NCI-H2029 treated with DMSO at 0.1 percent for 48 hours (cell line): ENCODE measurements at regions not wholly inside any gene's neighbourhood (a gene's known extent, or its start where the extent isn't known, plus 50 kb on each side); places are given as distances from the start of the nearest gene placed in this dataset.
"Not testable (repeated sequence)": the region's sequence is repeated elsewhere in the genome, so short reads cannot be mapped to it uniquely, and the experiment has no call there.

Experiments
- DNase-seq: peaks from one replicate; lab custom pipeline; 2025; lab: John Stamatoyannopoulos, UW

DNA sequence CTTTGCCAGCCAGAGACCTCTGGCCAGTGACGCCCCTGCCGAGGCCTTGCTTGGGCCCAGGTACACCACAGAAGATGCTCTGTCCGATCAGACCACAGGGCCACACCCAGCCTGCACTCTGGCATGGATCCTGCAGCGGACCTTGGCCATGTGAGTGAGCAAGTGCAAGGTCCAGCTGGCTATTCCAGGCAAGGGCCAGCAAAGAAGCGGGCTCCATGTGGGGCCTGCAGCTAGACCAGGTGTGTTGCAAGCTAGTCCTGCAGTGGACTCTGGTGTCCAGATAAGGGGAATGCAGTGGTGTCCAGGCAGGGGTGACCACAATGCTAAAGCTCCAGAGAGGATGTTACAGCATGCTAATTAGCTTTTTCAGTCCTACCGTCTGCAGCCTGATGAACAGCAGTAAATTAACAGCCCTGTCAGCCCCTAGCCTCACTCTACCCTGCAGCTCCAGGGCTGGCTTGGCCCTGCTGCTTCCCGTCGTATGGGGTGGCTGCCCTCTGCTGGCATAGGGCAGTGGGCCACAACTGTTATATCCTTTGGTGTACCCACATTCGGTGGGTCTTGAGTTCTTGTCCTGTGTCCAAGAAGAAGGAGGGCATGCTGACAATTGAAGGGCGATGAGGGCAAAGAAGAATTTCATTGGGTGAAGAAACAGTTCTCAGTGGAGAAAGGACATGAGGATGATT is 284.5 kb upstream of the POU5F2 start:
- no peak for DNase-seq

DNA sequence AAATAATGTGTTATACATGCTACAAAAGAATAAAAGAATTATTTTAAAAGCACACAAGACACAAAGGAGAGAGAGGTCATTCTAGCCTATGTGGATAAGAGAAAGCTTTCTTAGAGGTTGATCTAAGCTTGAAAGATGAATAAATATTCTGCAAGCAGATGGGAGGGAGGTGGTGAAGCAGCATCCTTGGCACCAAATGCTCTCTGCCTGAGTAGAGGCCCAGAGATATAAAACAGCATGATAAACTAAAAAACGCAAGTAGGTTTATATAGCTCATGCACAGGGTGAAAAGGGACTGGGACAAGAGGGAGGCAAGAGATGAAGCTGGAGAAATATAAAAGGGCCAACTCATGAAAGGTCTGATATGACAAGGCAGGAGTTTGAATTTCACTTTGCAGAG is 283.2 kb upstream of the POU5F2 start:
- DNase-seq: no peak

DNA sequence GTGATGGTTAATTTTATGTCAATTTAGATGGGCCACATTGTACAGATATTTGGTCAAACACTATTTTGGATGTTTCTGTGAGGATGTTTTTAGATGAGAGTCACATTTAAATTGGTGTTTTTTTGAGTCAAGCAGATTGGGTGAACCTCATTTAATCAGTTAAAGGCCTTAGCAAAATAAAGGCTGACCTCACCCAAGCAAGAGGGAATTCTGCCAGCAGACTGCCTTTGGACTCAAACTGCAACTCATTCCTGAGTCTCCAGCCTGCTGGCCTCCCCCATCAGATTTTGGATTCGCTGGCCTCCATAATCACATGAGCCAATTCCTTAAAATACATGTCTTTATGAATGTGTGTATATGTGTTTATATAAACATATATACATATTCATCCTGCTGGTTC is 282.7 kb upstream of the POU5F2 start:
- DNase-seq: no peak

GRCh38 chr5:94021246-94021645 is 279.8 kb upstream of the POU5F2 start:
- peak; percentile 50 for DNase-seq

DNA sequence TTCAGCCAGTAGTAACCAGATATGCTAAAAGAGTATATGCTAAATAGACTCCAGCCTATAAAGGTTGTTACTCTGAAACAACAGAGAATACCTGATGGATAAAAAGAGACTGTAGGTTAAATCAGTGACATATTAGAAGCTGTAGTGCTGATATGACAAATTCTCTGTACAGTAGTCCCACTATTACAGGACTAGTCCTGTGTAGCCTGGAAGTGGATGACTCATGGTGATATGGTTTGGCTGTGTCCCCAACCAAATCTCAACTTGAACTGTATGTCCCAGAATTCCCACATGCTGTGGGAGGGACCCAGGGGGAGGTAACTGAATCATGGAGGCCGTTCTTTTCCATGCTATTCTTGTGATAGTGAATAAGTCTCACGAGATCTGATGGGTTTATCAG is 276.2 kb upstream of the POU5F2 start:
- no peak for DNase-seq

DNA sequence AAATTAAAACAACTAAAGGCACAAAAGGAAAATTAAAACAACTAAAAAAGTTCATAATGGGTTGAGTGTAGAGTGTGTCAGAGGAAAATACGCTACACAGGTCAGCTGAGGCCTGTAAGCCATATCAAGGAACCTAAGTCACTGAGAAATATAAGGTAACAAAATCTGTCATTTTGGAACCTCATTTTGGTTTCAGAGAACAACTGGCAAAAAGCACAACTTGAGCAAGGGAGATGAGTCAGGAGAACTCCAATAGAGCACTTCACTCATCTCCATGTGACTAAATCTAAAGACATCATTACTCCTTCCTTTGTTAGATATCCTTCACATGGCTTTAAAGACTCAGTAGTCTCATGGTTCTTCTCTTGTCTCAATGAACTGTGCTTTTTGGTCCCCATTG is 269.4 kb upstream of the POU5F2 start:
- no peak for DNase-seq

DNA sequence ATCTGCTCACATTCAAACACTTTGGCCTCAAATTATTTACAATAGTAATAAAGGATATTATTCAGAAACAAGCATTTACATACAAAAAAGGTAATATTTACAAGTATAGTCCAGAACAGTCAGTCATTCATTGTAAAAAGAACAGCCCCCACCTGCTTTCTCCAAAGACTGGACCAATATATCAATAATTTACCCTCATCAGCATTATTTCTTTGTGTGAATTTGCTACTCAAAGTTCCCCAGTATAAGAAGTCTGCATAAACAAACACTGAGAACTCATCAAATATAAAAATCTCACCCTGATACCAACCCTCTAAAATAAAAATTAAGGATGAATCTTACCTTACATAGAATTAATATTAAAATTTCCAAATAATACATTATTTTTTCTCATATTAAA is 267.8 kb upstream of the POU5F2 start:
- no peak for DNase-seq

DNA sequence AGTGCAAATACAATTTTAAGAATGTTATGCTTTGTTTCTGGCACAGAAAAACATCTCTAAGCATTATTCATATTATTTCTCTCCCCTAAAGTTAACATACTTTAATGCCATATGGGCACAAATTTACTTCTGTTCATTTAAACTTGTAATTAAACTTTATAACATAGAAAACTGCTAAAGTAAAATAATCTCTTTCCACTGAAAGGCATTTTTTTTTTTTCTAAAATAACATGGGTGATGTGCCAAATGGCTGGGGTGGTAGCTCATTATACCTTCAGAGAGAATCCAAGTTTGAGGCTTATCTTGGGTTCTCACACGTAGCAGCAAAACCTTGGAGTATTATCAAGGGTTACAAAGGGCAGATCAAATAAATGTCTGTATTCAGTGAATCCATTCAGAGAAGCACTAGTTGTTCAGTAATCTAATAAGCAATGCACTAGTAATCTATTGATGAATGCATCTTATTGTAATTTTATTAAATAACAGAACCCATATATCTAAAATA is 257.6 kb upstream of the POU5F2 start:
- DNase-seq: no peak

DNA sequence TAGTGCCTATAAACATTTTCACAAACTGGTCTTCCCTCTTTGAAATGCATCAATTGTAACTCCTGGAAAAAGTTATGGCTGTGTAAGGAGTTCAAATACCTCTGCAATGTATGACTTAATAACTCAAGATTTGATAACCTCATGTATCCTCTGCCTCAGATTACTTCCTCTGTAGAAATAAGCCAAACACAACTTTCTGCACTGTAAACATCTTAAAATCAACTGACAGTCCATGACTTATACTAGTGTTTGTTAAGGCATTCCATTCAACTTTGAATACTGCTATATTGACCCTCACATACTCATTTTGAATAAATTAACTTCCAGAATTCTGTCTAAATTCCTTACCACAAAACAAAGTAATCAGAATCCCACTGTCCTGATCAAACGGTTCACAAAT is 256.2 kb upstream of the POU5F2 start:
- no peak for DNase-seq

GRCh38 chr5:93995126-93995621 is 253.8 kb upstream of the POU5F2 start:
- DNase-seq: peak; percentile 71

DNA sequence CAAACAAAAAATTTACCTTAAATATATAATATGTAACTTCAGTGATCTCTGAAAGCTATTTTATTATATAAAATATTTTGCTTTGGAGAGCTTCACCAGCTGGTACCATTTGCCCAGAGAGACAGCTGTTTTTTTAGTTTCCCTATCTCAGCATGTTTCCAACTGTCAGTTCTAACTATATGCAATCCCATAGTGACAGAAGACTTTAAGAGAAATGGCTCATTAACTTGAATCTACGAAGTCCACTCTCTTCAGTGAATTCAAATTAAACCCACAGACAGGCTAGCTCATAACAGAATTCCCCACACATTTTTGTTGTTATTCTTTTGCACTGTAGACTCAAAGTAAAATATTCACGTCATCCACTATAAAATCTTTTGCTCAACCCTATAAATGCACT is 251.8 kb upstream of the POU5F2 start:
- DNase-seq: peak; percentile 17

DNA sequence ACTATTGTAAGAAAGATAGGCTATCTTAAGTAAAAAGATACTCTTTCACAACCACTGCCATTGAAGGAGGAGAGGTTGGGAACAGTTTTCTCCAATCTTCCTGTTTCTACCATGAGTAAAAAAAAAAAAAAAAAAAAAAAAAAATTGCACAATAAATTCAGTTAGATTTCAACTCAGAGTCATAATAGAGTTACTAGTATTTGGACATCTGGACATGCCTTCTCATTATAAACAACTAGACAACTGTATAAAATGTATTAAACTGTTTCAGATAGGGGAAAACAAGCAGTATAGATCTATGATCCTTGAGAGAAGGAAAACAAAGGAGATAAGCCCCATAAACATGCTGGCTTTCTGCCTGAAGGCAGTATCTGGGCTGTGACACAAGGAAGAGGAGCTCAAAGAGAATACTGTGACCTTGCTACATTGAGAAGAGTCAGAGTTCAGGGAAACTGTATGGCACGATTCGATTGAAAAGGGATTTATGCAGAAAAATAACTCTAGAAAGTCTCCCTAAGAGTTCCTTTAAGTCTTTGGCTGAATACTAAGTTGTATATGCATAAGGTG is 249.2 kb upstream of the POU5F2 start:
- DNase-seq: peak; percentile 62

- DNase-seq: not testable (repeated sequence)
These were observed 244.7 kb upstream of the POU5F2 start for GRCh38 chr5:93985940-93986570.

GRCh38 chr5:93978222-93978621 is 236.8 kb upstream of the POU5F2 start:
- DNase-seq: no peak

DNA sequence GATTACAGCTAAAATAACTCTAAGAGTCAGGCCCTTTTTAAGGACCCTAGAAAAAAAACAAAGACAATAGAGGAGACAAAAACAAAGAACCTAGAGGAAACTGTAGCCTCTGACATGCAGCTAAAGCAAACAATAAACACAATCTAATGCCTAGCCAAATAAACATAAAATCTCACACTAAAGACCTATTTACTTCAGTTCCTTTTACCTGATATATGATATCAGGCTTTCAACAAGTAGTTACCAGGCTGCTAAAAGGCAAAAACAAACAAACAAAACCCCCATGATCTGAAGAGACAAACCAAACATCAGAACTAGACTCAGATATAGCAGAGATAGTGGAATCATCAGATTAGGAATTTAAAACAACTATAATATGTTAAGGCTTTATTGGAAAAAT is 226.5 kb upstream of the POU5F2 start:
- DNase-seq: peak; percentile 83

GRCh38 chr5:93964421-93964820 is 223.0 kb upstream of the POU5F2 start:
- no peak for DNase-seq

DNA sequence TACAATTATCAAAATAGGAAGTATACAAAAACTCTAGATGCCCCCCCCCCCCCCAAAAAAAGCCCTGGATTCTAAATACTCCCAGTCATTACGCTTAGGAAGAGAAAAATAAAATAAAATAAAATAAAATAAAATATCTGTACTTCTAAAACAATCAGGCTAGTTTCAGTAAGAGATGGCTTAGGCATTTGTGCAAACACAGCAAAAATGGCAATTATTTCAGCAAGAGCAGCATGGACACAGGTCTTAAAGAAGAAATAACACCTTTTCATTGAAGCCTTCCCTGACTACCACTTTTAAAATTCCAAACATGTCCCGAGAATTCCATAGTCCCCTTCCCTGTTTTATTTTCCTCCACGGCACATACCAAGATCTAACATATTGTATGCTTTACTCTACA is 218.6 kb upstream of the POU5F2 start:
- no peak for DNase-seq

DNA sequence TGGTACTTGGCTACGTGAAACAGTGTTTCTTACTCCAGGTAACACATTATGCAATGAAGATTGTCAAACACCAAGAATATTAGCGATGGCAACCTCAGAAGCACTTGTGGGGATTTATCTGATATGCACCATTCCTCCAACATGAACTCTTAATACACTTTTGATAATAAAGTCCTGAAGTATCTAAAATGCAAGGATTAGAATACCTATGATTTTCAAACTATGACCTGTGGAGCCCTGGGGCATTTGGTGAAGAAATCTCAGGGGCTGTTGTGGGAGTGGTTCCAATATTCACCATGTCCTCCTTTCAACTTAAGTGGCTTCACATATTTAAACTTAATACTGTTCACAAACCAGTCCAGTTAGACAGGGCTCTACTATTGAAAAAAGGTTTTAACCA is 214.6 kb upstream of the POU5F2 start:
- DNase-seq: no peak

GRCh38 chr5:93954421-93955069 is 213.1 kb upstream of the POU5F2 start:
- no peak for DNase-seq

DNA sequence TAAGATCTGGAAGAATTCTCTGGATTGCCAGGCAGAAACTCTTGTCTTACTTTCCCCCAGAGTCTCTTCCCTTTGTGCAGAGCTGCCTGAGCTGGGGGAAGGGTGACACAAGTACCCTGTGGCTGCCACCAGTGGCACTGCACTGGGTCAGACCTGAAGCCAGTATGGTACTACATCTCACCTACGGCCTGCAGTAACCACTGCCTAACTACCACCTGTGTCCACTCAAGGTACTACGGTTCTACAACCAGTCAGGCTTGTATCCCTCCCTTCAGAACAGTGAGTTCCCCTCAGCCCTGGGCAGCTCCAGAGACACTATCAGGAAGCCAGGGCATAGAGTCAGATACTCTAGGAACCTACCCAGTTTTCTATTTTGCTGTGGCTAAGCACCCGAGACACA is 212.0 kb upstream of the POU5F2 start:
- no peak for DNase-seq

DNA sequence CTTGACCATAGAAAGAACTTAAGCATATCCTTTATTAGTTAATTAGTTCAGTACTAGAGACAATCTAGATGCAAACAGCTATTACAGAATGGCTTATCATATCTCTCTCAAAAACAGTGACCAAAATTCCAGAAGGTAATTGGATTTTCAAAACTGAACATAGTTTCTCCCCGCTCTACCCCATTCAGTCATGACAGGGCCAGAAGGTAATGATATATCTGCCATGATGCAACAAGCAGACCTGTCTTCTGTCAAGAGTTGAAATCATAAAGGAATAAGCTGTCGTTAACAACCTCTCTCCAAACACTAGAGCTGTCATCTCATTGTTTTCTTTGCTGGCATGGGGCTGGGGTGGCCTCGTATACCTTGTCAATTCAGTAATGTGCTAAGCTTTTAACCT is 200.5 kb upstream of the POU5F2 start:
- DNase-seq: peak; percentile 52

- not testable (repeated sequence) for DNase-seq
These were observed 191.9 kb upstream of the POU5F2 start for GRCh38 chr5:93933269-93933668.

DNA sequence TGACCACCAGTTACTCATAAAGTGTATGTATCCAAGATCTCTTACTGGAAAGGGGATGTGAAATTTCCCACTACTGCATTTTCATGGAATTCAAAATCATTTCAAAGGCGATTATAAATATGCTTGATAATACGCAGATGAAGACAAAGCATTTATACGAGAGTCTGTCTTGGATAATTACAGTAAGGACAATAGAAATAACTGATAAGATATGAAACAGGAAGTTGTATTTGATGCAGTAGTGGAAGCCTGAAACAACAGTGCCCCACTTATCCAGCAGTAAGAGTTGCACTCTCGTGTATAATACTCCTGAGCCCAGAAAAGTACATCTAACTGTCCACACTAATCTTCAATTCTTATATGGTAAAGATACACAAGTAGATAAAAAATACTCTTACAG is 188.7 kb upstream of the POU5F2 start:
- no peak for DNase-seq
